Transverse colon (tissue), 4 donors: ENCODE measurements at regions not wholly inside any gene's neighbourhood (a gene's known extent, or its start where the extent isn't known, plus 50 kb on each side); places are given as distances from the start of the nearest gene placed in this dataset.

Experiments used
- CTCF ChIP-seq, 5 experiments: fragments of 200-600 bp in 3 of 5; fragments of 450-650 bp in 2 of 5; sonication (generic) in 3 of 5; IDR thresholded peaks; 1 replicate in 2 of 5; 2 replicates in 3 of 5; pipeline ENCODE4 v1.5.1; 2016 to 2017; ENCODE audit warnings: antibody characterized with exemption in 5 of 5, inconsistent platforms in 3 of 5, mild to moderate bottlenecking in 2 of 5, moderate library complexity in 1 of 5
- EP300 ChIP-seq: sonication (generic); formaldehyde crosslinking; IDR thresholded peaks from one replicate; pipeline ENCODE4 v1.6.1; 2017; ENCODE audit warnings: antibody characterized with exemption, low read depth
- POLR2A ChIP-seq: fragments of 450-650 bp; IDR thresholded peaks from one replicate; pipeline ENCODE4 v1.6.1; 2016; ENCODE audit warnings: antibody characterized with exemption, mild to moderate bottlenecking, moderate library complexity
- POLR2AphosphoS5 ChIP-seq, 3 donors: sonication (generic); formaldehyde crosslinking; IDR thresholded peaks; one replicate each; pipeline ENCODE4 v1.6.1; 2016; ENCODE audit warnings: antibody characterized with exemption in 3 of 3

- TF ChIP-seq CTCF (IDR thresholded peaks at IDR 0.05) = no peak
- TF ChIP-seq EP300 = no peak
- TF ChIP-seq POLR2A = no peak
- no peak for TF ChIP-seq POLR2AphosphoS5 (IDR thresholded peaks at IDR 0.05)
These were observed 163.5 kb downstream of the ABHD5 start for GRCh38 chr3:43854283-43854682.
